PC-3 (cell line): ENCODE measurements at regions not wholly inside any gene's neighbourhood (a gene's known extent, or its start where the extent isn't known, plus 50 kb on each side); places are given as distances from the start of the nearest gene placed in this dataset.
"Not testable (repeated sequence)": the region's sequence is repeated elsewhere in the genome, so short reads cannot be mapped to it uniquely, and the experiment has no call there.

Source experiments
- EZH2 ChIP-seq: fragments of 300-600 bp; sonication (generic); IDR thresholded peaks from one replicate; pipeline ENCODE4 v1.6.1; 2017; ENCODE audit warnings: antibody characterized with exemption, mild to moderate bottlenecking, low read length; ENCODE audit not compliant: unreplicated experiment
- EZH2phosphoT487 ChIP-seq: fragments of 300-600 bp; sonication (generic); IDR thresholded peaks from 2 replicates; pipeline ENCODE4 v1.6.1; 2018; ENCODE audit warnings: mild to moderate bottlenecking, antibody characterized with exemption, low read length, borderline replicate concordance
- TF ChIP-seq, protein P1 (sequence below): fragments of 300-600 bp; sonication (generic); conservative IDR thresholded peaks from 2 replicates; pipeline ENCODE4 v1.5.1; 2017; ENCODE audit warnings: antibody characterized with exemption, low read depth, mild to moderate bottlenecking, low read length

DNA sequence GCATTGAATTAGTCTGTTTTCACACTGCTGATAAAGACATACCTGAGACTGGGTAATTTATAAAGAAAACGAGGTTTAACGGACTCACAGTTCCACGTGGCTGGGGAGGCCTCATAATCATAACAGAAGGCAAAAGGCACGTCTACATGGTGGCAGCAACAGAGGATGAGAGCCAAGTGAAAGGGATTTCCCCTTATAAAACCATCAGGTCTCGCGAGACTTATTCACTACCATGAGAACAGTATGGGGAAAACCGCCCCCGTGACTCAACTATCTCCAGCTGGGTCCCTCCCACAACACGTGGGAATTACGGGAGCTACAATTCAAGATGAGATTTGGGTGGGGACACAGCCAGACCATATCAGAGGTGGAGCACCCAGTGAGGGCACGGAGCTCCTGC lies 442.0 kb upstream of the MYT1L start:
- TF ChIP-seq EZH2, EZH2phosphoT487: not testable (repeated sequence)
- TF ChIP-seq, protein P1, sequence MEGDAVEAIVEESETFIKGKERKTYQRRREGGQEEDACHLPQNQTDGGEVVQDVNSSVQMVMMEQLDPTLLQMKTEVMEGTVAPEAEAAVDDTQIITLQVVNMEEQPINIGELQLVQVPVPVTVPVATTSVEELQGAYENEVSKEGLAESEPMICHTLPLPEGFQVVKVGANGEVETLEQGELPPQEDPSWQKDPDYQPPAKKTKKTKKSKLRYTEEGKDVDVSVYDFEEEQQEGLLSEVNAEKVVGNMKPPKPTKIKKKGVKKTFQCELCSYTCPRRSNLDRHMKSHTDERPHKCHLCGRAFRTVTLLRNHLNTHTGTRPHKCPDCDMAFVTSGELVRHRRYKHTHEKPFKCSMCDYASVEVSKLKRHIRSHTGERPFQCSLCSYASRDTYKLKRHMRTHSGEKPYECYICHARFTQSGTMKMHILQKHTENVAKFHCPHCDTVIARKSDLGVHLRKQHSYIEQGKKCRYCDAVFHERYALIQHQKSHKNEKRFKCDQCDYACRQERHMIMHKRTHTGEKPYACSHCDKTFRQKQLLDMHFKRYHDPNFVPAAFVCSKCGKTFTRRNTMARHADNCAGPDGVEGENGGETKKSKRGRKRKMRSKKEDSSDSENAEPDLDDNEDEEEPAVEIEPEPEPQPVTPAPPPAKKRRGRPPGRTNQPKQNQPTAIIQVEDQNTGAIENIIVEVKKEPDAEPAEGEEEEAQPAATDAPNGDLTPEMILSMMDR = not testable (repeated sequence)
